IPS-15b (cell line): ENCODE measurements at regions not wholly inside any gene's neighbourhood (a gene's known extent, or its start where the extent isn't known, plus 50 kb on each side); places are given as distances from the start of the nearest gene placed in this dataset.
"Not testable (repeated sequence)": the region's sequence is repeated elsewhere in the genome, so short reads cannot be mapped to it uniquely, and the experiment has no call there.

Source experiments
- H3K27me3 ChIP-seq: one replicate; pipeline ENCODE4 v1.6.1; 2013; ENCODE audit warnings: low read length; ENCODE audit not compliant: control insufficient read depth, insufficient read depth
- H3K36me3 ChIP-seq: one replicate; pipeline ENCODE4 v1.6.1; 2013; ENCODE audit warnings: low read length; ENCODE audit not compliant: control insufficient read depth, insufficient read depth
- H3K4me1 ChIP-seq: one replicate; pipeline ENCODE4 v1.6.1; 2013; ENCODE audit warnings: mild to moderate bottlenecking, low read length; ENCODE audit not compliant: control insufficient read depth, insufficient read depth
- H3K4me3 ChIP-seq: one replicate; pipeline ENCODE4 v1.5.1; 2013; ENCODE audit warnings: low read depth, low read length
- H3K9ac ChIP-seq: one replicate; pipeline ENCODE4 v1.6.1; 2013; ENCODE audit warnings: low read depth, mild to moderate bottlenecking, low read length
- H3K9me3 ChIP-seq: one replicate; pipeline ENCODE4 v1.6.1; 2013; ENCODE audit warnings: mild to moderate bottlenecking, low read length; ENCODE audit not compliant: control insufficient read depth, insufficient read depth

GRCh38 chr6:115750946-115751345 is 309.7 kb downstream of the FRK start:
- H3K9me3 ChIP-seq = no peaks in the 10 kb centered on the region
- H3K27me3 ChIP-seq = no peaks in the 10 kb centered on the region
- no peaks in the 10 kb centered on the region for H3K36me3 ChIP-seq
- no peak overlapping the region for H3K9ac ChIP-seq
- H3K4me1 ChIP-seq = no peaks in the 10 kb centered on the region
- H3K4me3 ChIP-seq = no peak overlapping the region

DNA sequence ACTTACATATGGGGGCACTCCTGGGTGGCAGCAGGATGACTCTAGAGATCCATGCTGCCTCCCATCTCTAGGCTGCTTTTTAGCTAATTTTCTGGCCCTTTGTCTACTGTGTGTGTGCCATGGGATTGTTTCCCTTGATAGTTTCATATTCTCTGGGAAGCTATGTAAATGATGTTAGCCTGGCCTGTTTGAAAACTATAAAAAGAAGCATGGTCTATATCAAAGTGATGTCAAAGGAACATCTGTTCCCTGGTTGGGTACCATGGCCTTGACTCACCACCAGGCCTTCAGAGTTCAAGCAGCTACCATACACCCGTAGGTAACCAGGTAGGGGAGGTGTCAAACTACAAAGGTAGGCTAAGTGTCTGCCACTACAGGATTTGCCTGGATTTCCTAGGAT is 310.4 kb downstream of the FRK start:
- no peak overlapping the region for H3K4me3 ChIP-seq
- no peak overlapping the region for H3K9ac ChIP-seq
- H3K4me1 ChIP-seq = no peaks in the 10 kb centered on the region

DNA sequence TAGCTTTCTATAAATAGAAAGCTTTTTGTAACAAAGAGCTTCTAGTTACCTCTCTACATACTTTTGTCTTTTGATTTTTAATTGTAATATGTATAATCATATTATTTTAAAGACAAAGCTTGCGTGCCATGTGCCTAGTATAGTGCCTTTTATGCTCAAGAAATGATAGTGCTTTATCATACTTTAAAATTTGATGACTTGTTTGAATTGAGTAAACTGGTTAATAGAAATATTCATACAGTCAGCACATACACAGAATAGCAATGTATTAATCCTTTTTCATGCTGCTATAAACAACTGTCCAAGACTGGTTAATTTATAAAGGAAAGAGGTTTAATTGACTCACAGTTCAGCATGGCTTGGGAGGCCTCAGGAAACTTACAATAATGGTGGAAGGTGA is 313.0 kb downstream of the FRK start:
- Histone ChIP-seq H3K27me3 (no peaks in the 10 kb centered on the region), H3K9me3 (no peaks in the 10 kb centered on the region), H3K4me1 (no peaks in the 10 kb centered on the region), H3K4me3 (no peak overlapping the region), H3K9ac (no peak overlapping the region), H3K36me3 (no peaks in the 10 kb centered on the region)

More for the DNA sequence above, 310.4 kb downstream of the FRK start:
- Histone ChIP-seq H3K9me3 (no peaks in the 10 kb centered on the region), H3K27me3 (no peaks in the 10 kb centered on the region), H3K36me3 (no peaks in the 10 kb centered on the region)

- H3K36me3 ChIP-seq, H3K9me3 ChIP-seq: not testable (repeated sequence)
These were observed 314.1 kb downstream of the FRK start for GRCh38 chr6:115746583-115746982.

DNA sequence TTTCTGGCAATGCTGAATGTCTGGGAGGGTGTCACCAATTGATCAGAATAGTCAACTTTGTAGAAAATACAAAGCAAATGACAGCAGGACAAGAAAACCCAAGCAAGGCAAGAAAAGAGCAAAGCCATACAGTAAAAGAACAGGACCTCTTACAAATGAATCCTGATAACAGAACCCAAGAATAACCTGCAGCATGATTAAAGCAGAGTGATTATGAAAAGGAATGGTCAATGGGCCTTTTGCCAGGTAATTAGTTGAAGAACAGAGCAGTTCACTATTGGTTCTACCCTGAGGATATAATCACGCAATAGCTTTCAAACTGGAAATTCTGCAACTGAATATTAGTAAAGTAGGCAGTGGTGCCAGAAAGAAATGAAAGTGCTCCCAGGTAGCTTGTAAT is 319.8 kb downstream of the FRK start:
- no peaks in the 10 kb centered on the region for H3K36me3 ChIP-seq
- no peaks in the 10 kb centered on the region for H3K9me3 ChIP-seq
- H3K4me1 ChIP-seq = no peaks in the 10 kb centered on the region
- no peak overlapping the region for H3K4me3 ChIP-seq
- no peaks in the 10 kb centered on the region for H3K27me3 ChIP-seq
- no peak overlapping the region for H3K9ac ChIP-seq

More at GRCh38 chr6:115746583-115746982, 314.1 kb downstream of the FRK start:
- not testable (repeated sequence) for H3K27me3 ChIP-seq, H3K4me3 ChIP-seq, H3K9ac ChIP-seq, H3K4me1 ChIP-seq

GRCh38 chr6:115735610-115736009 is 325.1 kb downstream of the FRK start:
- Histone ChIP-seq H3K4me1 (no peaks in the 10 kb centered on the region), H3K4me3 (no peak overlapping the region), H3K27me3 (no peaks in the 10 kb centered on the region), H3K36me3 (no peaks in the 10 kb centered on the region), H3K9ac (no peak overlapping the region), H3K9me3 (peaks cover 2% of the 10 kb centered on the region)

DNA sequence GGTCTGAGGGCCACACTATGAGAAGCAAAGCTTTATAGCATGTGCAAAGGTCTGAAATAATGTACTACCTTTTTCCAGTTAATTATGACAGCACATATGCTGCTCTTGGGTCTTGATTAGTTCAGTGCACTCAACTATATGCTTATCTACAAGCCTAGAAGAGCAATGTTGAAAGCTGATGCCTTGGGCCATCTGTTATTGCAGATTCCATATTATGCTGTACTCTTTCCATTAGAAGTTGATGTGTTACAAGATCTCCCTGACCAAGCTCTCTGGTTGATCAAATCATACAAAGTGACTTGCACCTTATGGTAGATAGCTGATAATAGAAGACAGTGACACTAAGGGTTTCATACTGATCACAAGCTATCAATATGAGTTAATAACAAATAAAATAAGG is 327.3 kb downstream of the FRK start:
- Histone ChIP-seq H3K27me3 (no peaks in the 10 kb centered on the region), H3K4me3 (no peak overlapping the region), H3K4me1 (no peaks in the 10 kb centered on the region), H3K9me3 (peaks cover 2% of the 10 kb centered on the region), H3K9ac (no peak overlapping the region), H3K36me3 (no peaks in the 10 kb centered on the region)

DNA sequence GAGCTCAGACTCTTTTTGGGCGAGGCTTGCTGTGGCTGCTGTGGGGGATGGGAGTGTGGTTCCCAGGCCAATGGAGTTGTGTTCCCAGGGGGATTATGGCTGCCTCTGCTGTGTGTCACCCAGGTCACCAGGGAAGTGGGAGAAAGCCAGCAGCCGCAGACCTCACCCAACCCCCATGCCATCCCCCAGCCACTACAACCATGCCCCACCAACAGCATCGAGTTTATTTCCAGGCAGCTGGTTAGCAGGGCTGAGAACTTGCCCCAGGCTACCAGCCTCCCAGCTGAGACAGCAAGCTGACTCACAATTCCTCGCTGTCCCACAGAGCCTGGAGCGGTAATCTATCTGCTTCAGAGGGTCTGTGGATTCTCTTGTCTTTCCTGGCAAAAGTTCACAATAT is 331.7 kb downstream of the FRK start:
- no peaks in the 10 kb centered on the region for H3K9me3 ChIP-seq
- no peaks in the 10 kb centered on the region for H3K27me3 ChIP-seq
- H3K9ac ChIP-seq = no peak overlapping the region
- H3K4me1 ChIP-seq = no peaks in the 10 kb centered on the region
- H3K4me3 ChIP-seq = no peak overlapping the region
- no peaks in the 10 kb centered on the region for H3K36me3 ChIP-seq

GRCh38 chr6:115728171-115728570 is 332.5 kb downstream of the FRK start:
- no peak overlapping the region for H3K4me3 ChIP-seq
- H3K4me1 ChIP-seq = no peaks in the 10 kb centered on the region
- H3K27me3 ChIP-seq = no peaks in the 10 kb centered on the region
- H3K9ac ChIP-seq = no peak overlapping the region
- H3K9me3 ChIP-seq = no peaks in the 10 kb centered on the region
- no peaks in the 10 kb centered on the region for H3K36me3 ChIP-seq

- Histone ChIP-seq H3K4me1 (no peaks in the 10 kb centered on the region), H3K9ac (no peak overlapping the region), H3K36me3 (no peaks in the 10 kb centered on the region), H3K4me3 (no peak overlapping the region), H3K27me3 (no peaks in the 10 kb centered on the region), H3K9me3 (no peaks in the 10 kb centered on the region)
These were observed 339.1 kb downstream of the FRK start for GRCh38 chr6:115721564-115721963.

DNA sequence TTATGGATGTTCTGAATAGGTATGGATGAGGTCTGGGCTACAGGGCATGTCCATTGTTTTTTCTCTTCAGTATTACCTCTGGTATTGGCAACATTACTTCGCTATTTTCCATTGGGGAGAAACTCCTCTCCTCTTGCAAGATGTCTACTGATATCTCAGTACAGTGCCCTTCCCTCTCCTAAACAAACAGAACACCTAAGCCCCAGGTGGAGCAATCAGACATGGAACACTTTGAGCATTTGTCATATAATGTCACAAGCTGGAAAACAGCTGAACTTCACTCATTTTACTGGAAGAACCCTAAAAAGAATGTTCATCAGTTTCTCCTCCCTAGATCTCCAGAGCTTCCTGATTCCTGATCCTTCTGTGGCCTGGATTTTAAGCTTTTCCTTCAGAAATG is 339.8 kb downstream of the FRK start:
- Histone ChIP-seq H3K9me3 (no peaks in the 10 kb centered on the region), H3K36me3 (no peaks in the 10 kb centered on the region), H3K4me3 (no peak overlapping the region), H3K27me3 (no peaks in the 10 kb centered on the region), H3K4me1 (no peaks in the 10 kb centered on the region), H3K9ac (no peak overlapping the region)

DNA sequence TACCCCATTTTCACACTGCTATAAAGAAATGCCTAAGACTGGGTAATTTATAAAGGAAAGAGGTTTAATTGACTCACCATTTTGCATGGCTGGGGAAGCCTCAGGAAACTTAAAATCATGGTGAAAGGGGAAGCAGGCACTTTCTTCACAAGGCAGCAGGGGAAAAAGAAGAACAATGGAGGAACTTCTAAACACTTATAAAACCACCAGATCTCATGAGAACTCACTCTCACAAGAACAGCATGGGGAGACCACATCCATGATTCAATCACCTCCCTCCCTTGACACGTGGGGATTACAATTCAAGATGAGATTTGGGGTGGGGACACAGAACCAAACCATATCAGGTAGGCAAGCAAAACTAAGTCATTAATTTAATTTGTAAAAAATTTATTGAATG is 343.2 kb downstream of the FRK start:
- no peak overlapping the region for H3K4me3 ChIP-seq
- no peaks in the 10 kb centered on the region for H3K9me3 ChIP-seq
- no peak overlapping the region for H3K9ac ChIP-seq
- no peaks in the 10 kb centered on the region for H3K4me1 ChIP-seq
- H3K27me3 ChIP-seq = no peaks in the 10 kb centered on the region
- H3K36me3 ChIP-seq = no peaks in the 10 kb centered on the region

DNA sequence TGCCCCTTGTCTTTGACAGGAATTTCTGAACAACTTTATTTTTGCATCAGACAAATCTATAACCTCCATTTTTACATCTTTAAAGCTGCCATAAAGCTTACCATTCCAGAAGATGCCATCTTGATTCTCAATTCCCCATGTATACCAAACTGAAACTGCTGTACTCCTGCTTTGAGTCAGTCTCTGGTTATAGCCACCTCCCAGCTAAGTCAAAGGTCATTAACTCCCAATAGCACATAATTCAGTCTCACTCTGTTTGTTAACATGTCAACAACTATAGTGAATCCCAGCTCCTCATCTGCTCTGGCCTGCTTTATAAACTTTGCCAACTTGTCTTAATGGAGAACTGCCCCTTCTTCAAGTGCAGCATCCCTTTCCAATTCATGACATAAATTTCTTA is 343.6 kb downstream of the FRK start:
- Histone ChIP-seq H3K4me3 (no peak overlapping the region), H3K36me3 (no peaks in the 10 kb centered on the region), H3K27me3 (no peaks in the 10 kb centered on the region), H3K9ac (no peak overlapping the region), H3K4me1 (no peaks in the 10 kb centered on the region), H3K9me3 (no peaks in the 10 kb centered on the region)
